HG03342 (cell line): ENCODE measurements at regions not wholly inside any gene's neighbourhood (a gene's known extent, or its start where the extent isn't known, plus 50 kb on each side); places are given as distances from the start of the nearest gene placed in this dataset.
"Not testable (repeated sequence)": the region's sequence is repeated elsewhere in the genome, so short reads cannot be mapped to it uniquely, and the experiment has no call there.

Source experiments
- ATAC-seq: cut with Tn5 transposase; IDR thresholded peaks from one replicate; pipeline ENCODE4 v1.9.1; 2021; ENCODE audit warnings: mild to moderate bottlenecking, moderate library complexity; ENCODE audit not compliant: unreplicated experiment

GRCh38 chr18:5024741-5025140 lies 172.3 kb downstream of the AKAIN1 start:
- ATAC-seq = no peak

GRCh38 chr18:5021558-5021957 lies 175.5 kb downstream of the AKAIN1 start:
- no peak for ATAC-seq

- no peak for ATAC-seq
Measured at GRCh38 chr18:5015213-5015612, 181.8 kb downstream of the AKAIN1 start.

GRCh38 chr18:5004031-5004820 lies 192.8 kb downstream of the AKAIN1 start:
- ATAC-seq = not testable (repeated sequence)

- ATAC-seq = no peak
Measured at GRCh38 chr18:4994710-4995109, 202.3 kb downstream of the AKAIN1 start.

- no peak for ATAC-seq
Measured at GRCh38 chr18:4987452-4988405, 209.3 kb downstream of the AKAIN1 start.

- no peak for ATAC-seq
Measured at GRCh38 chr18:4986677-4987076, 210.4 kb downstream of the AKAIN1 start.

GRCh38 chr18:4986066-4986465 lies 211.0 kb downstream of the AKAIN1 start:
- no peak for ATAC-seq

- ATAC-seq = no peak
Measured at GRCh38 chr18:4961121-4961909, 235.7 kb downstream of the AKAIN1 start.

- no peak for ATAC-seq
Measured at GRCh38 chr18:4960578-4960977, 236.5 kb downstream of the AKAIN1 start.

- no peak for ATAC-seq
Measured at GRCh38 chr18:4931209-4931608, 265.8 kb downstream of the AKAIN1 start.

- no peak for ATAC-seq
Measured at GRCh38 chr18:4921548-4921947, 275.5 kb downstream of the AKAIN1 start.

GRCh38 chr18:4917509-4917908 lies 279.5 kb downstream of the AKAIN1 start:
- ATAC-seq = not testable (repeated sequence)

GRCh38 chr18:4908328-4908727 lies 288.7 kb downstream of the AKAIN1 start:
- ATAC-seq = no peak

- ATAC-seq = no peak
Measured at GRCh38 chr18:4906856-4907255, 290.2 kb downstream of the AKAIN1 start.

GRCh38 chr18:4888251-4889040 lies 308.6 kb downstream of the AKAIN1 start:
- no peak for ATAC-seq

GRCh38 chr18:4878480-4878879 lies 318.6 kb downstream of the AKAIN1 start:
- ATAC-seq = no peak

- no peak for ATAC-seq
Measured at GRCh38 chr18:4871197-4871596, 325.9 kb downstream of the AKAIN1 start.

- no peak for ATAC-seq
Measured at GRCh38 chr18:4870177-4870773, 326.8 kb downstream of the AKAIN1 start.

- ATAC-seq = no peak
Measured at GRCh38 chr18:4869155-4869554, 327.9 kb downstream of the AKAIN1 start.
